SH-SY5Y (cell line): ENCODE measurements at regions not wholly inside any gene's neighbourhood (a gene's known extent, or its start where the extent isn't known, plus 50 kb on each side); places are given as distances from the start of the nearest gene placed in this dataset.

Experiments used
- GATA2 ChIP-seq: IDR thresholded peaks from 2 replicates; pipeline ENCODE4 v1.6.1; 2011; ENCODE audit warnings: mild to moderate bottlenecking, low read depth, low read length
- GATA3 ChIP-seq: IDR thresholded peaks from 2 replicates; pipeline ENCODE4 v1.6.1; 2011; ENCODE audit warnings: low read depth, mild to moderate bottlenecking, low read length, moderate library complexity

- TF ChIP-seq GATA3 (no peak), GATA2 (no peak)
These were observed 590.5 kb downstream of the ETS1 start for GRCh38 chr11:127996825-127997224.
